WTC11 (cell line): ENCODE measurements at regions not wholly inside any gene's neighbourhood (a gene's known extent, or its start where the extent isn't known, plus 50 kb on each side); places are given as distances from the start of the nearest gene placed in this dataset.

Experiments used
- ATAC-seq: fragments of 200-7000 bp; cut with Tn5 transposase; 2 replicates; pipeline ENCODE4 v1.10.0; 2021; ENCODE audit warnings: mild to moderate bottlenecking, moderate library complexity
- CTCF ChIA-PET: fragments of 300-600 bp; sonication (Branson Sonifier 250); formaldehyde crosslinking; loops from one replicate; lab custom pipeline; 2021; ENCODE audit warnings: antibody characterized with exemption; lab: Charles Lee
- POLR2A ChIA-PET: fragments of 350-600 bp; sonication (Branson Sonifier 250); formaldehyde crosslinking; loops from one replicate; lab custom pipeline; 2021; ENCODE audit warnings: antibody characterized with exemption; lab: Charles Lee
- DNase-seq: peaks from one replicate; pipeline ENCODE4 v3.0.0; 2021; ENCODE audit warnings: low spot score
- H3K27ac Mint-ChIP-seq: 2 replicates; pipeline ENCODE4 v1.8.0; 2021; ENCODE audit warnings: mixed read lengths
- H3K27me3 Mint-ChIP-seq: 2 replicates; pipeline ENCODE4 v1.8.0; 2021; ENCODE audit warnings: low read depth, mild to moderate bottlenecking, moderate library complexity, mixed read lengths
- H3K36me3 Mint-ChIP-seq: 2 replicates; pipeline ENCODE4 v1.8.0; 2021; ENCODE audit warnings: mixed read lengths
- H3K4me1 Mint-ChIP-seq: 2 replicates; pipeline ENCODE4 v1.8.0; 2022; ENCODE audit warnings: mixed read lengths
- H3K4me3 Mint-ChIP-seq: 2 replicates; pipeline ENCODE4 v1.8.0; 2021; ENCODE audit warnings: mild to moderate bottlenecking, moderate library complexity, mixed read lengths
- H3K9me3 Mint-ChIP-seq: 2 replicates; pipeline ENCODE4 v1.8.0; 2021; ENCODE audit warnings: mixed read lengths
- AR ChIP-seq: fragments of 250-450 bp; sonication (Bioruptor Pico); IDR thresholded peaks from 2 replicates; pipeline ENCODE4 v1.9.0; 2021; ENCODE audit warnings: mild to moderate bottlenecking
- ARID4B ChIP-seq: sonication (generic); formaldehyde crosslinking; IDR thresholded peaks from 2 replicates; pipeline ENCODE4 v1.8.0; 2023; ENCODE audit warnings: missing genetic modification reagents, mild to moderate bottlenecking, borderline replicate concordance
- E2F1 ChIP-seq: sonication (generic); formaldehyde crosslinking; IDR thresholded peaks from 2 replicates; pipeline ENCODE4 v1.8.0; 2022; ENCODE audit warnings: mild to moderate bottlenecking, missing genetic modification reagents
- ERG ChIP-seq: fragments of 250-450 bp; sonication (Bioruptor Pico); IDR thresholded peaks from 2 replicates; pipeline ENCODE4 v1.8.0; 2021; ENCODE audit warnings: mild to moderate bottlenecking
- GABPB1 ChIP-seq: sonication (generic); formaldehyde crosslinking; IDR thresholded peaks from 2 replicates; pipeline ENCODE4 v1.8.1; 2023; ENCODE audit warnings: mild to moderate bottlenecking, missing genetic modification reagents
- IRF1 ChIP-seq: sonication (generic); formaldehyde crosslinking; IDR thresholded peaks from 2 replicates; pipeline ENCODE4 v1.8.0; 2023; ENCODE audit warnings: missing genetic modification reagents
- NR2C2 ChIP-seq: sonication (generic); formaldehyde crosslinking; IDR thresholded peaks from 2 replicates; pipeline ENCODE4 v1.8.0; 2022; ENCODE audit warnings: mild to moderate bottlenecking, missing genetic modification reagents
- NR3C1 ChIP-seq: sonication (generic); formaldehyde crosslinking; conservative IDR thresholded peaks from 2 replicates; pipeline ENCODE4 v1.8.1; 2023; ENCODE audit warnings: low read depth, mild to moderate bottlenecking, missing genetic modification reagents
- PRRX2 ChIP-seq: fragments of 250-450 bp; sonication (Bioruptor Pico); IDR thresholded peaks from 2 replicates; pipeline ENCODE4 v1.8.0; 2021; ENCODE audit warnings: mild to moderate bottlenecking
- ZNF121 ChIP-seq: sonication (generic); formaldehyde crosslinking; IDR thresholded peaks from 2 replicates; pipeline ENCODE4 v1.8.0; 2023; ENCODE audit warnings: missing genetic modification reagents
- ZNF138 ChIP-seq: sonication (generic); formaldehyde crosslinking; conservative IDR thresholded peaks from 2 replicates; pipeline ENCODE4 v1.8.1; 2022; ENCODE audit warnings: mild to moderate bottlenecking, moderate library complexity, missing genetic modification reagents
- ZNF232 ChIP-seq: sonication (generic); formaldehyde crosslinking; IDR thresholded peaks from 2 replicates; pipeline ENCODE4 v1.8.0; 2022; ENCODE audit warnings: mild to moderate bottlenecking, missing genetic modification reagents
- ZNF263 ChIP-seq: sonication (generic); formaldehyde crosslinking; IDR thresholded peaks from 2 replicates; pipeline ENCODE4 v1.8.1; 2022; ENCODE audit warnings: low read depth, mild to moderate bottlenecking, moderate library complexity, missing genetic modification reagents
- ZSCAN18 ChIP-seq: fragments of 250-450 bp; sonication (Bioruptor Pico); IDR thresholded peaks from 2 replicates; pipeline ENCODE4 v2.1.2; 2022; ENCODE audit warnings: mild to moderate bottlenecking, moderate library complexity

GRCh38 chr18:10027031-10027430, 113.2 kb downstream of the VAPA start:
- CTCF ChIA-PET = no interaction called here
- ATAC-seq (no peak), DNase-seq (no peak)
- H3K4me1 Mint-ChIP-seq = peaks cover 2% of the 10 kb centered on the region; the same call in 1 of the 2 replicates
- H3K9me3 Mint-ChIP-seq = peaks cover 20% of the 10 kb centered on the region
- H3K4me3 Mint-ChIP-seq = no peak overlapping the region
- no peaks in the 10 kb centered on the region for H3K27me3 Mint-ChIP-seq
- no peak overlapping the region for H3K27ac Mint-ChIP-seq
- no peaks in the 10 kb centered on the region for H3K36me3 Mint-ChIP-seq
- TF ChIP-seq AR (CRISPR knock-in tag) = no peak
- TF ChIP-seq E2F1 (CRISPR knock-in tag) = no peak
- no peak for TF ChIP-seq GABPB1
- TF ChIP-seq NR2C2 (CRISPR knock-in tag) = no peak
- POLR2A ChIA-PET = no interaction called here

GRCh38 chr18:10027461-10027860, 113.6 kb downstream of the VAPA start:
- no peaks in the 10 kb centered on the region for H3K27me3 Mint-ChIP-seq
- H3K9me3 Mint-ChIP-seq = peaks cover 16% of the 10 kb centered on the region
- no peaks in the 10 kb centered on the region for H3K36me3 Mint-ChIP-seq
- TF ChIP-seq NR3C1 (CRISPR knock-in tag) = no peak
- no peak for TF ChIP-seq ERG (CRISPR knock-in tag)
- no peak for TF ChIP-seq ZNF232 (CRISPR knock-in tag)
- TF ChIP-seq ARID4B (CRISPR knock-in tag) = no peak
- no peak for TF ChIP-seq IRF1
- TF ChIP-seq ZSCAN18 (CRISPR knock-in tag) = no peak
- no peak for TF ChIP-seq ZNF263 (CRISPR knock-in tag)
- no peak for TF ChIP-seq ZNF138
- TF ChIP-seq PRRX2 (CRISPR knock-in tag) = no peak
- no peak for TF ChIP-seq ZNF121 (CRISPR knock-in tag)
- H3K4me3 Mint-ChIP-seq = no peak overlapping the region
- H3K4me1 Mint-ChIP-seq = peaks cover 3% of the 10 kb centered on the region; the same call in 1 of the 2 replicates
- ChIA-PET POLR2A (no interaction called here), CTCF (no interaction called here)
- DNase-seq (no peak), ATAC-seq (no peak)
- no peak overlapping the region for H3K27ac Mint-ChIP-seq
